ENCODE measurements at regions not wholly inside any gene's neighbourhood (a gene's known extent, or its start where the extent isn't known, plus 50 kb on each side); places are given as distances from the start of the nearest gene placed in this dataset.

DNA sequence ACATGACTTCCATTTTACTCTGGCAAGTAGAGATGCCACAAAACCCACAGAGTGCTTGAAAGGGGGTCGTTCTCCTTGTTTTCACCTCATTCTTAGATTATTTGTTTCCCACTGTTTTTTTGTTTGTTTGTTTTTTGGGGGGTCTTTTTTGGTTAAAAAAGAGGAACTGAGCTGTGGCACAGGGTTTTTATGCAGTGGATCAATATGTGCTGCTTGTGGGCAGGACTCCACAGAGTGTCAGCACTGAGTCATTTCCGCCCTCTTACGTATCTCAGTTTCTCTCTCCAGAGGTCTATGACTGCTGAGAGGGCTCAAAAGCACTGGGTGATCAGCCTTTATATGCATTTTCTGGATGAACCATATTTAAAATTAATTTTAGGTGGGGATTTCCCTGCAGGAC lies 268.1 kb upstream of the GRID2 start:
- no peaks in the 10 kb centered on the region for H3K4me1 Mint-ChIP-seq
- no peak overlapping the region for H3K27ac ChIP-seq (ENCODE audit: low read length)
- no peak overlapping the region for H3K27ac Mint-ChIP-seq
- H3K4me3 Mint-ChIP-seq: no peak overlapping the region
- no peaks in the 10 kb centered on the region for H3K36me3 Mint-ChIP-seq
- ATAC-seq (replicated peaks in 1 of 4): no peak
- H3K9me3 Mint-ChIP-seq: peaks cover 2 to 14% (median 9%) of the 10 kb centered on the region in 3 donors
- ChIA-PET POLR2A (interaction anchor here in 1 of 2 donors (0.7 kb wide), 1 partner anchor 101 kb away, joined by 3 read pairs; no protein-coding TSS in a partner anchor), CTCF (interaction anchor here in 1 of 2 donors (0.7 kb wide), 1 partner anchor 1576 kb away, joined by 3 read pairs; no protein-coding TSS in a partner anchor)
- no peaks in the 10 kb centered on the region for H3K36me3 ChIP-seq (ENCODE audit: control insufficient read depth in 2 of 2, extremely low read depth in 1 of 2, insufficient read depth in 1 of 2, low read length in 1 of 2)
- no peak for DNase-seq
- no peaks in the 10 kb centered on the region for H3K27me3 Mint-ChIP-seq
- no peaks in the 10 kb centered on the region for H3K9me3 ChIP-seq
- no peaks in the 10 kb centered on the region for H3K27me3 ChIP-seq (replicated peaks in 1 of 2; ENCODE audit: control insufficient read depth in 2 of 2, extremely low read depth in 1 of 2, insufficient read depth in 2 of 2, low read length in 1 of 2)
- no CpG with 5 or more reads among the region's 3 CpGs for WGBS (ENCODE audit: insufficient coverage)
- no peaks in the 10 kb centered on the region for H3K4me1 ChIP-seq (ENCODE audit: control insufficient read depth in 1 of 2, extremely low read depth in 1 of 2, insufficient read depth in 2 of 2, low read length in 2 of 2)
- no peak overlapping the region for H3K4me3 ChIP-seq (ENCODE audit: control insufficient read depth in 1 of 2, extremely low read depth in 1 of 2, low read length in 1 of 2)

DNA sequence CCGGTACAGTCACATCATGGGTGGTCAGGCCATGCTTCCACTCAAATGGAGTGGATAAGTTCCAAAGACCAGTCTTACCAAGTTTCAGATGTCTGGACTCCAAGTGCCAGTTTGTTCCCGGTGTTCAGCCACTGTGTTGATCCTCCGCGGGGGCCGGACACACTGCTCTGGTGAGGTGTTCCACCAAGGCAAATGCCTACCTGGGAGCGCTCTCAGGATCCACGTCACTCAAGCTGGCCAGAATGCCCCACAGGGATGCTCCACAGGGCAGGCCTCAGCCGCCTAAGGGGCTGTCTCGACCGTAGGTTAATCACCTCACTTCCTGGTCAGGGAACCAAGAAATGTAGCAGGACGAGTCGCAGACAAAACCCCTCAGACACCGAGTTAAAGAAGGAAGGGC lies 258.0 kb upstream of the GRID2 start:
- Mint-ChIP-seq H3K27ac (no peak overlapping the region), H3K9me3 (peaks cover 2 to 10% (median 10%) of the 10 kb centered on the region in 3 donors), H3K36me3 (no peaks in the 10 kb centered on the region), H3K27me3 (no peaks in the 10 kb centered on the region), H3K4me1 (no peaks in the 10 kb centered on the region), H3K4me3 (no peak overlapping the region)
- ATAC-seq (replicated peaks in 1 of 4) (no peak), DNase-seq (no peak)
- H3K9me3 ChIP-seq: no peaks in the 10 kb centered on the region
- H3K4me3 ChIP-seq (ENCODE audit: control insufficient read depth in 1 of 2, extremely low read depth in 1 of 2, low read length in 1 of 2): no peak overlapping the region
- ChIA-PET CTCF (no interaction called here), POLR2A (no interaction called here)
- no peaks in the 10 kb centered on the region for H3K36me3 ChIP-seq (ENCODE audit: control insufficient read depth in 2 of 2, extremely low read depth in 1 of 2, insufficient read depth in 1 of 2, low read length in 1 of 2)
- H3K27me3 ChIP-seq (replicated peaks in 1 of 2; ENCODE audit: control insufficient read depth in 2 of 2, extremely low read depth in 1 of 2, insufficient read depth in 2 of 2, low read length in 1 of 2): no peaks in the 10 kb centered on the region
- no peaks in the 10 kb centered on the region for H3K4me1 ChIP-seq (ENCODE audit: control insufficient read depth in 1 of 2, extremely low read depth in 1 of 2, insufficient read depth in 2 of 2, low read length in 2 of 2)
- 91% methylated on average over 13 of the region's 13 CpGs for WGBS (ENCODE audit: insufficient coverage)
- H3K27ac ChIP-seq (ENCODE audit: low read length): no peak overlapping the region

DNA sequence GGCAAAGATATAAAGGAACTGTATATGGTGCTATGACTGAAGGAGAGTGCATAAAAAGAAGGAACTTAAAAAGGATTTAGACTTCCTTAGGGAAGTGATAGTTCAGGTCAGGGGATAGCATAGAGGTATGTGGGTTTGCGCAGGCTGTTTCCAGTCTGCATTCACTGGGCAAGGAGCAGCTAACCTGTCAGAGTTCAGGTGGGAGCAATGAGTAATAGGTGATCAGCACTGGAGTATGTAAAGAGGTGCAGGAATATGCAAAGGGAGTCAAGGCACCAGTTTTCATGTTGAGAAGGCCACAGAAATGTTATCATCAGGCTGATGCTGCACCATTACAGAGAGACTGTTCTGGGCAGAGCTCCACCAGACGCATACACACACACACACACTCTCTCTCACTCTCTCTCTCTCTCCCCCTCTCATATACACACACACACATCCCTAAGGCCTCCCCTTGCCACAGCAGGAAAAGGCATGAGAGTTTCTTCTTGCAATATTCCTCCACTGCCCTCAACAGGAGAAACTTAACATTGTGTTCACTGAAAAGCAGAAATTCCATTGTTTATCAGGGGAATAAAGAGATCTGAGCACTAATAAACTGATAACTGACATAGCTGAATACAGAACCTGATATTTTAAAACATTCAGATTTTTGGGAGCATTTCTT lies 256.4 kb upstream of the GRID2 start:
- no peaks in the 10 kb centered on the region for H3K27me3 Mint-ChIP-seq
- H3K4me3 Mint-ChIP-seq: no peak overlapping the region
- POLR2A ChIA-PET: no interaction called here

DNA sequence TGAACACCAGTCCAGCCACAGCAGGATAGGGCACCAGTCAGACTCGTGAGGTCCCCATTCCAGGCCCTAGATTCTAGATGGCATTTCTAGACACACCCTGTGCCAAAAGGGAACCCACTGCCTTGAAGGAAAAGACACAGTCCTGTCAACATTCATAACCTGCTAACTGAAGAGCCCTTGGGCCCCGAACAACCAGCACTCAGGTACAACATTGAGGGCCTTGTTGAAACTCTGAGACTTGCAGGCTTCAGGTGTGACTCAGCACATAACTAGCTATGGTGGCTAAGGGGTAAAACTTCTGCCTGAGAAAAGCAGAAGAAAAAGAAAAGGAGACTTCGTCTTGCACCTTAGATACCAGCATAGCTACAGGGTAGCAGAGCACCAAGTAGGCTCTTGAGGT lies 252.9 kb upstream of the GRID2 start:
- no peak overlapping the region for H3K4me3 Mint-ChIP-seq
- H3K27me3 Mint-ChIP-seq: no peaks in the 10 kb centered on the region
- Histone ChIP-seq H3K4me3 (ENCODE audit: control insufficient read depth in 1 of 2, extremely low read depth in 1 of 2, low read length in 1 of 2) (no peak overlapping the region), H3K9me3 (no peaks in the 10 kb centered on the region), H3K4me1 (ENCODE audit: control insufficient read depth in 1 of 2, extremely low read depth in 1 of 2, insufficient read depth in 2 of 2, low read length in 2 of 2) (no peaks in the 10 kb centered on the region), H3K36me3 (ENCODE audit: control insufficient read depth in 2 of 2, extremely low read depth in 1 of 2, insufficient read depth in 1 of 2, low read length in 1 of 2) (no peaks in the 10 kb centered on the region), H3K27ac (ENCODE audit: low read length) (no peak overlapping the region), H3K27me3 (replicated peaks in 1 of 2; ENCODE audit: control insufficient read depth in 2 of 2, extremely low read depth in 1 of 2, insufficient read depth in 2 of 2, low read length in 1 of 2) (no peaks in the 10 kb centered on the region)
- H3K4me1 Mint-ChIP-seq: no peaks in the 10 kb centered on the region
- DNase-seq: no peak
- 57% methylated on average over 2 of the region's 3 CpGs for WGBS (ENCODE audit: insufficient coverage)
- POLR2A ChIA-PET: no interaction called here
- no peak overlapping the region for H3K27ac Mint-ChIP-seq
- H3K36me3 Mint-ChIP-seq: no peaks in the 10 kb centered on the region
- ATAC-seq (replicated peaks in 1 of 4): no peak
- H3K9me3 Mint-ChIP-seq: peaks cover 14 to 23% (median 19%) of the 10 kb centered on the region in 3 donors
- CTCF ChIA-PET: no interaction called here

More for the DNA sequence above, 256.4 kb upstream of the GRID2 start:
- CTCF ChIA-PET: no interaction called here
- no peaks in the 10 kb centered on the region for H3K27me3 ChIP-seq (replicated peaks in 1 of 2; ENCODE audit: control insufficient read depth in 2 of 2, extremely low read depth in 1 of 2, insufficient read depth in 2 of 2, low read length in 1 of 2)
- no peaks in the 10 kb centered on the region for H3K9me3 ChIP-seq
- whole genome bisulfite sequencing (ENCODE audit: insufficient coverage): 78% methylated on average over 2 of the region's 2 CpGs
- ATAC-seq (replicated peaks in 1 of 4): no peak
- H3K36me3 Mint-ChIP-seq: no peaks in the 10 kb centered on the region
- no peaks in the 10 kb centered on the region for H3K36me3 ChIP-seq (ENCODE audit: control insufficient read depth in 2 of 2, extremely low read depth in 1 of 2, insufficient read depth in 1 of 2, low read length in 1 of 2)
- H3K4me1 ChIP-seq (ENCODE audit: control insufficient read depth in 1 of 2, extremely low read depth in 1 of 2, insufficient read depth in 2 of 2, low read length in 2 of 2): no peaks in the 10 kb centered on the region
- no peaks in the 10 kb centered on the region for H3K4me1 Mint-ChIP-seq
- DNase-seq: no peak
- H3K27ac ChIP-seq (ENCODE audit: low read length): no peak overlapping the region
- H3K4me3 ChIP-seq (ENCODE audit: control insufficient read depth in 1 of 2, extremely low read depth in 1 of 2, low read length in 1 of 2): no peak overlapping the region
- peaks cover 9 to 16% (median 16%) of the 10 kb centered on the region in 3 donors for H3K9me3 Mint-ChIP-seq
- H3K27ac Mint-ChIP-seq: no peak overlapping the region

DNA sequence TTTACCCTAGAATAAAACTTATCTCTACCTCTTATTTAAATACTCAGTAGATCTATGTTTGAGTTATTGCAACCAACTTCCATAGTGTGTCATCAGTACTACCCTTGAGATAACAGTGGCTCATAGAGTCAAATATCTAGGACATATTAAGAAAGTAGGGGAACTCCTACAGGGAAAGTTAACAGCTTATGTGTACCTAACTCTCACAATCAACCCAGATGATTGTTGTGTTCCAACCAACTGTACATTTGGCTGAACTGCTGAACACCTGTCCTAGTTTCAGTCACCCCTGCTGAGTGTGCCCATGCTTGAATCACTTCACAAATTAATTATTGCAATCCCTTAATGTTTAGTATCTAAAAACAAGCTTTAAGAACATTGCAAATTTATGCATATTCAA lies 244.2 kb upstream of the GRID2 start:
- no peaks in the 10 kb centered on the region for H3K4me1 Mint-ChIP-seq
- H3K9me3 Mint-ChIP-seq: peaks cover 4 to 13% (median 5%) of the 10 kb centered on the region in 3 donors
- no peak overlapping the region for H3K27ac Mint-ChIP-seq
- Histone ChIP-seq H3K4me1 (ENCODE audit: control insufficient read depth in 1 of 2, extremely low read depth in 1 of 2, insufficient read depth in 2 of 2, low read length in 2 of 2) (no peaks in the 10 kb centered on the region), H3K27ac (ENCODE audit: low read length) (no peak overlapping the region), H3K4me3 (ENCODE audit: control insufficient read depth in 1 of 2, extremely low read depth in 1 of 2, low read length in 1 of 2) (no peak overlapping the region), H3K27me3 (replicated peaks in 1 of 2; ENCODE audit: control insufficient read depth in 2 of 2, extremely low read depth in 1 of 2, insufficient read depth in 2 of 2, low read length in 1 of 2) (no peaks in the 10 kb centered on the region), H3K36me3 (ENCODE audit: control insufficient read depth in 2 of 2, extremely low read depth in 1 of 2, insufficient read depth in 1 of 2, low read length in 1 of 2) (no peaks in the 10 kb centered on the region), H3K9me3 (peaks cover 2% of the 10 kb centered on the region)
- H3K36me3 Mint-ChIP-seq: no peaks in the 10 kb centered on the region
- no peak overlapping the region for H3K4me3 Mint-ChIP-seq
- DNase-seq (no peak), ATAC-seq (replicated peaks in 1 of 4) (no peak)
- H3K27me3 Mint-ChIP-seq: no peaks in the 10 kb centered on the region
- POLR2A ChIA-PET: no interaction called here
- CTCF ChIA-PET: no interaction called here

DNA sequence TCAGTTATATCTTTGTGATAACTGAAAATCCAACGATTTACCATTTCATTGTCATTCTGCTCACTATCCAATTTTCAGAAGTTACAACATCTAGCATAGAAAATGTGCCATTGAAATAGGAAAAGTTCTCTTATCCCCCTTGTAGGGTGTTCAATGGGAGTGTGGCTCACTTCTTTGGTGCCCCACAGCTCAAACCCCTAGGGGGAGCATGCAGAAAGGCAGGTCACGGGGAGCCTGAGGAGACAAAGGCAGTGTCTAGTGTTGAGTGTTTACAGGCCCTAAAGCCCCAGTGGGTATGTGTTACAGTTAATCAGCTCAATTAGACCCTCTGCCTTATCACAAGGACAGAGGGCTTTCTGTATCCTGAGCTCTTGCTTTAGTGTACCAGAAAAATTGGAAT lies 243.4 kb upstream of the GRID2 start:
- Mint-ChIP-seq H3K4me3 (no peak overlapping the region), H3K9me3 (peaks cover 3 to 8% (median 4%) of the 10 kb centered on the region in 3 donors), H3K27ac (no peak overlapping the region), H3K27me3 (no peaks in the 10 kb centered on the region), H3K4me1 (no peaks in the 10 kb centered on the region), H3K36me3 (no peaks in the 10 kb centered on the region)
- ChIA-PET CTCF (no interaction called here), POLR2A (no interaction called here)
- Histone ChIP-seq H3K4me3 (ENCODE audit: control insufficient read depth in 1 of 2, extremely low read depth in 1 of 2, low read length in 1 of 2) (no peak overlapping the region), H3K4me1 (ENCODE audit: control insufficient read depth in 1 of 2, extremely low read depth in 1 of 2, insufficient read depth in 2 of 2, low read length in 2 of 2) (no peaks in the 10 kb centered on the region), H3K9me3 (peaks cover 2% of the 10 kb centered on the region), H3K27ac (ENCODE audit: low read length) (no peak overlapping the region), H3K36me3 (ENCODE audit: control insufficient read depth in 2 of 2, extremely low read depth in 1 of 2, insufficient read depth in 1 of 2, low read length in 1 of 2) (no peaks in the 10 kb centered on the region), H3K27me3 (replicated peaks in 1 of 2; ENCODE audit: control insufficient read depth in 2 of 2, extremely low read depth in 1 of 2, insufficient read depth in 2 of 2, low read length in 1 of 2) (no peaks in the 10 kb centered on the region)
- WGBS (ENCODE audit: insufficient coverage): no CpG with 5 or more reads among the region's 2 CpGs
- DNase-seq (no peak), ATAC-seq (replicated peaks in 1 of 4) (no peak)

DNA sequence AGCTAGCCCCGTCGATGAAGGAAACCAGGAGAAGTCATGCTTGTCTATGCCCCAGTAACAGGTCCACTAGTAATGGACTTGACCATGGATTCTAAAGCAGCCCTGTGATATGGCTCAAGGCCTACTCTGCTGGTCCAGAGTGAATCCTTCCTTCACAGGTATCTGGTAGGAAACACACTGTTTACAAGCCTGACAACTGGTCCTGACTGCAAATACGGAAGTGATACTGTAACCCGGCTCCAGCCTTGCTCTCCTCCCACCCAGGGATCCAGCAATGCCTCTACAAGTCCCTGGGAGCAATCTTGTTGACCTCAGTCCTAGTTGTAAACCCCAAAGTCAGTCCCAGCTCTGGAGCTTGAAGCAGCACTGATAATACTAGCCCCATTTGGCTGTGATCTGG lies 239.2 kb upstream of the GRID2 start:
- Histone ChIP-seq H3K36me3 (ENCODE audit: control insufficient read depth in 2 of 2, extremely low read depth in 1 of 2, insufficient read depth in 1 of 2, low read length in 1 of 2) (no peaks in the 10 kb centered on the region), H3K4me1 (ENCODE audit: control insufficient read depth in 1 of 2, extremely low read depth in 1 of 2, insufficient read depth in 2 of 2, low read length in 2 of 2) (no peaks in the 10 kb centered on the region), H3K9me3 (peaks cover 2% of the 10 kb centered on the region), H3K27ac (ENCODE audit: low read length) (no peak overlapping the region), H3K4me3 (ENCODE audit: control insufficient read depth in 1 of 2, extremely low read depth in 1 of 2, low read length in 1 of 2) (no peak overlapping the region), H3K27me3 (replicated peaks in 1 of 2; ENCODE audit: control insufficient read depth in 2 of 2, extremely low read depth in 1 of 2, insufficient read depth in 2 of 2, low read length in 1 of 2) (no peaks in the 10 kb centered on the region)
- H3K27me3 Mint-ChIP-seq: no peaks in the 10 kb centered on the region
- H3K27ac Mint-ChIP-seq: no peak overlapping the region
- DNase-seq (no peak), ATAC-seq (replicated peaks in 1 of 4) (no peak)
- ChIA-PET POLR2A (no interaction called here), CTCF (no interaction called here)
- no peak overlapping the region for H3K4me3 Mint-ChIP-seq
- no peaks in the 10 kb centered on the region for H3K4me1 Mint-ChIP-seq
- no peaks in the 10 kb centered on the region for H3K36me3 Mint-ChIP-seq
- WGBS (ENCODE audit: insufficient coverage): 68% methylated on average over 4 of the region's 4 CpGs
- H3K9me3 Mint-ChIP-seq: peaks cover 6 to 8% (median 8%) of the 10 kb centered on the region in 3 donors

Data from T-cell (primary cell).